ENCODE measurements at regions not wholly inside any gene's neighbourhood (a gene's known extent, or its start where the extent isn't known, plus 50 kb on each side); places are given as distances from the start of the nearest gene placed in this dataset.

GRCh38 chr2:242019344-242019743 is 149.8 kb downstream of the RTP5 start:
- no peak for TF ChIP-seq CTCF (IDR thresholded peaks at IDR 0.05)
- no peak for TF ChIP-seq POLR2A (IDR thresholded peaks at IDR 0.05)

All from suprapubic skin (tissue), 3 donors.